GM19240 (cell line): ENCODE measurements at regions not wholly inside any gene's neighbourhood (a gene's known extent, or its start where the extent isn't known, plus 50 kb on each side); places are given as distances from the start of the nearest gene placed in this dataset.
A peak's percentile ranks its signal among the peaks of the same experiment; 100 is the strongest.
"Not testable (repeated sequence)": the region's sequence is repeated elsewhere in the genome, so short reads cannot be mapped to it uniquely, and the experiment has no call there.

Experiments used
- DNase-seq: peaks from one replicate; pipeline ENCODE4 v3.0.0; 2011; ENCODE audit warnings: low spot score; ENCODE audit not compliant: insufficient read length

DNA sequence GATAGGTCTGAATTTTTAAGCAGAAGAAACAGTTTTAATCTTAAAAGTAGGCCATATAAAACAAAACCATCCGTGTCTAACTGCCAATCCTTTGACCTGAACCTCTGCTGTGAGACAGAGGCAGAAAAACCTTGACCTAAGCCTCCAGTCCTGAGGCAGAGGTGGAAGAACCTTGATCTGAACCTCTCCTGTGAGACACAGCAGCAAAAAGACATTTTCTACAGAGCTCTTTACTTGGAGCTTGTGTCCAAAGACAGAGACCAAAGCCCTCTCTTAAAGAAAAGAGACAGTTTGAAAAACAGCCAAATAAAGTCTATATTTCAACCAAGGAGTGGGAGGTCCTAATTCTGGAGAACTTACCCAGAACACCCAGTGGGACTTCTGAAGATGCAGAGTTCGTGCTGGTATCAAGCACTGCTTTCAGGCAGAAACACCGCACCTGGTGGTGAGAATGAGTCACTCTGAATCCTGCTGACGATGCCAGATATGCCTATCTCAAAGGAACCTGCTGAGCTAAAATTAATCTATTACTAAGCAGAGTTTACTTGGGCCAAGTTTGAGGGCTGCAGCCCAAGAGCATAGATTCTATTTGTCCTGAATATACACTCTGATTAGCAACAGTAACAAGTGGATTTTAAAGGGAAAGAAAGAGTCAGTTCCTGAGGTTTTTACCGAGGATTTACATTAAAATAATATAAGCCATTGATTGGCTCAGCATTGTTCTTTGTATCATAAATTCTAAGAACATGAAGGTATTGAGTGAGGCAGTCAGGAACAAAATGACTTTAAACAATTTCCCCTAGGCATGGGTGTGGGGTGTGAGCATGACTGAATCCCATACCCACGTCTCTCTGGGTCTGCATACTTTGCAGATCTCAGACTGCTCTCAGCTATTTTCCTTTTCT, 806.4 kb downstream of the TRIB2 start:
- peak; percentile 5 for DNase-seq

DNA sequence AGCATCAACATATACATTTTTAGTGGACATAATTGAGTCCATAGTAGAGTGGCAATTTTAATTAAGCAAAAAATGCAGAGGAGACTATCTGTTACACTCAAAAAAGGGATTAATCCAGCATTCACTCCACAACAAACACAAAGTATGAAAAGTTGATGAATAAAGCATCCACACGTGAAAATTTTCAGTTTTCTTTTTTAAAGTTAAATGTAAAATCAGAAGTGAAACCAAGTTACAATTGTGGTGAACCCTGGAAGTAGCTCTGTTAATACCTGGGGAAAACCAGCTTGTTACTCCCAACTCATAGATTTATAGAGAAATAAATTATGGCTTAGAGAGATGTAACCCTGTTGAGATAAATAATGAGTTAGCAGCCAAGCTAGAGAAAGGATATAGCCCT, 807.8 kb downstream of the TRIB2 start:
- DNase-seq = no peak

GRCh38 chr2:13531735-13532410, 815.1 kb downstream of the TRIB2 start:
- DNase-seq = not testable (repeated sequence)

DNA sequence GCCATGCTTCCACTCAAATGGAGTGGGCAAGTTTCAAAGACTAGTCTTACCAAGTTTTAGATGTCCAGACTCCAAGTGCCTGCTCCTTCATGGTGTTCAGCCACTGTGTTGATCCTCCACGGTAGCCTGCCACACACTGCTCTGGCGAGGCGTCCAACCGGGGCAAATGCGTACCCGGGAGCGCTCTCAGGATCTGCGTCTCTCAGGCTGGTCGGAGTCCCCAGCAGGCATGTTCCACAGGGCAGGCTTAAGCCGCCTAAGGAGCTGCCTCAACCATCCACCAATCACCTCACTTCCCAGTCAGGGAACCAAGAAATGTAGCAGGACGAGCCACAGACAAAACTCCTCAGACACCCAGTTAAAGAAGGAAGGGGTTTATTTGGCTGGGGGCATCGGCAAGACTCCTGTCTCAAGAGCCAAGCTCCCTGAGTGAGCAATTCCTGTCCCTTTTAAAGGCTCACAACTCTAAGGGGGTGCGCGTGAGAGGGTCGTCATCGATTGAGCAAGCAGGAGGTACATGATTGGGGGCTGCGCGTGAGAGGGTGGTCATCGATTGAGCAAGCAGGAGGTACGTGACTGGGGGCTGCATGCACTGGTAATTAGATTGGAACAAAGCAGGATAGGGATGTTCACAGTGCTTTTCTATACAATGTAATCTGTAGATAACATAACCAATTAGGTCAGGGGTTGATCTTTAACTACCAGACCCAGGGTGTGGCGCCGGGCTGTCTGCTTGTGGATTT, 816.2 kb downstream of the TRIB2 start:
- DNase-seq = not testable (repeated sequence)

GRCh38 chr2:13533524-13533922, 816.8 kb downstream of the TRIB2 start:
- no peak for DNase-seq

GRCh38 chr2:13536941-13537340, 820.2 kb downstream of the TRIB2 start:
- DNase-seq = no peak

GRCh38 chr2:13537771-13538349, 821.1 kb downstream of the TRIB2 start:
- no peak for DNase-seq

GRCh38 chr2:13539296-13539695, 822.6 kb downstream of the TRIB2 start:
- DNase-seq = no peak

DNA sequence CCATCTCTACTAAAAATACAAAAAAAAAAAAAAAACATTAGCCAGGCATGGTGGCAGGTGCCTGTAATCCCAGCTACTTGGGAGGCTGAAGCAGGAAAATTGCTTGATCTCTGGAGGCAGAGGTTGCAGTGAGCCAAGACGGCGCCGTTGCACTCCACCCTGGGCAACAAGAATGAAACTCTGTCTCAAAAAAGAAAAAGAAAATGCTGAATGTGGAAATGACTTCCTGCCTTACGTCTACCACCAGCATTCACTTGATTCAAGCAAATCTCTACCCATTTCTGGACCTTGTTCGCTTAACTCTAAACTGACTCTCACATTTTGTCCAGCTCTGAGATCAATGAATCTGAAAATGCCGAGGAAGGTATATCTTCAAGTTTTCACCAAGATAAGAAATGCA, 825.3 kb downstream of the TRIB2 start:
- no peak for DNase-seq

DNA sequence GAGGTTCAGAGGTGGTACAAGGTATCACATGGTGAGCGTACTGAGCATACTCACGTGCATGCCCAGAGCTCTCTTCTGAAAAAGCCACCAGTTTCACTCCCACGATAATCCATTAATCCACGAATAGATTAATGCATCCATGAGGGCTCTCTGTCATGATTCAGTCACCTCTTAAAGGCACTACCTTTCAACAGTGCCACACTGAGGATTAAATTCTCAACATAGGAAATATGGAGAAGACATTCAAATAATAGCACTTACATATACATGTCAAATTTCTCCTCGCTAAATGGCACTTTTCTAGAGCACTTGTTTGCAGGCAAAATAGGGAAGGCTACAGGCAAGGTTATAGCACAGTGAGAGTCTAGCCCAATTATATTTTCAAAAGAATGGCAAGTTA, 825.9 kb downstream of the TRIB2 start:
- no peak for DNase-seq

GRCh38 chr2:13543550-13543949, 826.8 kb downstream of the TRIB2 start:
- DNase-seq = no peak

- no peak for DNase-seq
Observed at GRCh38 chr2:13545320-13545719, 828.6 kb downstream of the TRIB2 start.

GRCh38 chr2:13546131-13546530, 829.4 kb downstream of the TRIB2 start:
- DNase-seq = no peak

GRCh38 chr2:13550285-13551231, 833.8 kb downstream of the TRIB2 start:
- no peak for DNase-seq

- DNase-seq = no peak
Observed at GRCh38 chr2:13558368-13558767, 841.6 kb downstream of the TRIB2 start.

- DNase-seq = no peak
Observed at GRCh38 chr2:13560322-13560721, 843.6 kb downstream of the TRIB2 start.

GRCh38 chr2:13572466-13572865, 855.7 kb downstream of the TRIB2 start:
- no peak for DNase-seq

GRCh38 chr2:13574831-13575230, 858.1 kb downstream of the TRIB2 start:
- DNase-seq = no peak

DNA sequence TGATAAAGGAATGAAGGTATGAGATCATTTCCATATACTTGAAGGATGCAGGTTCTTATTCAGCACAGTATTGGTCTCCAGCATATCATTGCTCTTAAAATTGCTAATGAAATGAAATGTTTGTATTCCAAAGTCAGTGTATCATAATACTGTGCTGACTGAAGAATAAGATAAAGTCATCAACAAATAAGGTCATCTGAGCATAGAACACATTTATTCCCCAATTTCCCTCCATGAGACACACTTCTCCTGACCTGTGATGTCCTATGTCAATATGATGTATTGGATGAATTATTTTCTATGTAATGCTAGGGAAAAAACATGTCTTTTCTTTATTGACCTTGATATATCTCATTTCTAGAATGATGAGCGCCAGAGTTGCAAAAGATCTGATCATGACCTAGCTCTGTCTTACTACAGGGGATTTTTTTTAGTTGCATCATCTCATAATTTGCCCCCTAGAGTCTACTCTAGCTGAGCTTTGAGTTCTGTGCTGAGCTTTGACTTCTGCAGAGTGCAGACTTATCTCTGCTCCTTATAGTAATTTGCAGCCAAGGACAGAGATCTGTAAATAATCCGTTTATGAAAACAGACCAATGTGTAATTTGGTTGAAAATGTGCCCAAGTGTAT, 859.8 kb downstream of the TRIB2 start:
- DNase-seq = no peak

DNA sequence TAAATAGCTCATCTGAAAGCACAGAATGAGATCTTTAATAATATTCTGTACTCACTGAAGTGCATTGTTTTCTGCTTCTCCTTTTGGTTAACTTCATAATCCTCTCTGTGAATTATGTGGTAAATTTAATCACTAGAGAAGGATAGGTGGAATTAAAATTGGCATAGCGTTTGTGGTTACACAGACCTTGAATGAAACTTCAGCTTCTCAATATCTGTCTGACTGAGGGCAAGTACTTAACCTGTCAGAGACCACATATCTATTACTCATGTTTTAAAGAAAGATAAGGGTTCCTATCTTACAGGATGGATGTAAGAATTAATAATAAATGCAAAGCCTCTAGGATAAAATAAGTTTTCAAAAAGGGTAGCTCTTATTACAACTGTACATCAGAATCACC, 861.8 kb downstream of the TRIB2 start:
- DNase-seq = no peak
